A549 (cell line): ENCODE measurements at regions not wholly inside any gene's neighbourhood (a gene's known extent, or its start where the extent isn't known, plus 50 kb on each side); places are given as distances from the start of the nearest gene placed in this dataset.

ENCODE experiments used
- ATAC-seq, 2 experiments: fragments of 200-7000 bp in 1 of 2; fragments of >200 bp in 1 of 2; cut with Nextera tagmentation in 1 of 2; cut with Tn5 transposase in 1 of 2; 3 replicates each; pipeline versions ENCODE4 v1.8.0 to v1.9.1; 2018 to 2020; ENCODE audit warnings: mild to moderate bottlenecking in 1 of 2, moderate library complexity in 1 of 2
- CTCF ChIA-PET: fragments of 300-600 bp; sonication (Branson Sonifier 250); formaldehyde crosslinking; extraction: SDS; loops from one replicate; lab custom pipeline; 2021; ENCODE audit warnings: antibody characterized with exemption, inconsistent platforms; lab: Yijun Ruan, JAX
- POLR2A ChIA-PET: fragments of 350-600 bp; formaldehyde crosslinking; extraction: SDS; loops from one replicate; lab custom pipeline; 2021; ENCODE audit warnings: antibody characterized with exemption, inconsistent platforms; lab: Yijun Ruan, JAX
- DNase-seq, 2 experiments: peaks; one replicate each; pipeline versions ENCODE4 v3.0.0 to v3.0.0-alpha.2; 2011 to 2016; ENCODE audit warnings: low read depth in 1 of 2, low spot score in 1 of 2
- FAIRE-seq: peaks from 2 replicates; lab custom pipeline; 2011; peaks lifted over from hg19 to GRCh38; lab: Jason Lieb, UNC
- H3K27ac ChIP-seq, 2 experiments: fragments of >200 bp; sonication (Bioruptor Twin); formaldehyde crosslinking; 3 replicates each; pipeline ENCODE4 v1.5.1; 2016 to 2017
- H3K4me1 ChIP-seq: fragments of >200 bp; sonication (Bioruptor Twin); formaldehyde crosslinking; 3 replicates; pipeline ENCODE4 v1.6.1; 2016
- H3K4me2 ChIP-seq: fragments of >200 bp; sonication (Bioruptor Twin); formaldehyde crosslinking; 3 replicates; pipeline ENCODE4 v1.6.1; 2016
- H3K4me3 ChIP-seq: fragments of >200 bp; sonication (Bioruptor Twin); formaldehyde crosslinking; 3 replicates; pipeline ENCODE4 v1.5.1; 2016
- H3K9me3 ChIP-seq: fragments of >200 bp; sonication (Bioruptor Twin); formaldehyde crosslinking; 3 replicates; pipeline ENCODE4 v1.6.1; 2016
- CBX2 ChIP-seq: fragments of 200-600 bp; sonication (generic); IDR thresholded peaks from 2 replicates; pipeline ENCODE4 v1.6.1; 2016; ENCODE audit warnings: low read depth, mild to moderate bottlenecking, borderline replicate concordance
- CBX8 ChIP-seq: fragments of 200-600 bp; sonication (generic); IDR thresholded peaks from 2 replicates; pipeline ENCODE4 v1.6.1; 2016
- CEBPB ChIP-seq, 2 experiments: fragments of >200 bp in 1 of 2; sonication (Bioruptor Twin) in 1 of 2; formaldehyde crosslinking in 1 of 2; IDR thresholded peaks; 2 replicates each; pipeline ENCODE4 v1.6.1; 2012 to 2016
- CHD2 ChIP-seq: fragments of 150-350 bp; IDR thresholded peaks from 2 replicates; pipeline ENCODE4 v1.6.1; 2014; ENCODE audit warnings: low read length; ENCODE audit not compliant: partially characterized antibody
- CHD4 ChIP-seq: fragments of 200-600 bp; sonication (generic); IDR thresholded peaks from 2 replicates; pipeline ENCODE4 v1.6.1; 2016; ENCODE audit warnings: antibody characterized with exemption, mild to moderate bottlenecking, borderline replicate concordance
- EHF ChIP-seq: fragments of 250-450 bp; sonication (Bioruptor Pico); IDR thresholded peaks from 2 replicates; pipeline ENCODE4 v1.5.0; 2020; ENCODE audit warnings: mild to moderate bottlenecking
- EHMT2 ChIP-seq: fragments of 200-600 bp; sonication (generic); IDR thresholded peaks from 2 replicates; pipeline ENCODE4 v1.6.1; 2016; ENCODE audit warnings: antibody characterized with exemption, low read depth, mild to moderate bottlenecking, moderate library complexity
- GATA3 ChIP-seq: IDR thresholded peaks from 2 replicates; pipeline ENCODE4 v1.6.1; 2012; ENCODE audit warnings: borderline replicate concordance
- HDAC2 ChIP-seq: fragments of 200-600 bp; sonication (generic); IDR thresholded peaks from 2 replicates; pipeline ENCODE4 v1.6.1; 2016
- HEYL ChIP-seq: fragments of 250-450 bp; sonication (Bioruptor Pico); IDR thresholded peaks from 2 replicates; pipeline ENCODE4 v1.8.0; 2021; ENCODE audit warnings: mild to moderate bottlenecking, moderate library complexity
- HOXA7 ChIP-seq: fragments of 250-450 bp; sonication (Bioruptor Pico); IDR thresholded peaks from 2 replicates; pipeline ENCODE4 v1.5.0; 2020; ENCODE audit warnings: mild to moderate bottlenecking, moderate library complexity
- HOXB13 ChIP-seq: fragments of 250-450 bp; sonication (Bioruptor Pico); IDR thresholded peaks from 2 replicates; pipeline ENCODE4 v1.5.0; 2020; ENCODE audit warnings: low read depth, mild to moderate bottlenecking, moderate library complexity
- HOXB5 ChIP-seq: fragments of 250-450 bp; sonication (Bioruptor Pico); IDR thresholded peaks from 2 replicates; pipeline ENCODE4 v1.5.0; 2020; ENCODE audit warnings: mild to moderate bottlenecking, moderate library complexity
- JUN ChIP-seq, 2 experiments: fragments of >200 bp; sonication (Bioruptor Twin); formaldehyde crosslinking; IDR thresholded peaks; 2 replicates in 1 of 2; 3 replicates in 1 of 2; pipeline ENCODE4 v1.6.1; 2016 to 2017
- JUNB ChIP-seq: fragments of >200 bp; sonication (Bioruptor Twin); formaldehyde crosslinking; IDR thresholded peaks from 2 replicates; pipeline ENCODE4 v1.6.1; 2016
- KDM1A ChIP-seq: fragments of 200-600 bp; sonication (generic); IDR thresholded peaks from 2 replicates; pipeline ENCODE4 v1.6.1; 2016; ENCODE audit warnings: low read depth, mild to moderate bottlenecking
- KDM5A ChIP-seq: fragments of 200-600 bp; sonication (generic); IDR thresholded peaks from 2 replicates; pipeline ENCODE4 v1.6.1; 2016; ENCODE audit warnings: antibody characterized with exemption, mild to moderate bottlenecking
- MAFK ChIP-seq: fragments of 450-650 bp; IDR thresholded peaks from 2 replicates; pipeline ENCODE4 v1.6.1; 2014; ENCODE audit not compliant: partially characterized antibody
- MYC ChIP-seq: IDR thresholded peaks from 2 replicates; pipeline ENCODE4 v1.6.1; 2012; ENCODE audit warnings: mild to moderate bottlenecking, inconsistent platforms, low read length, improper control_type of control experiment, borderline replicate concordance
- NPAS2 ChIP-seq: fragments of 250-450 bp; sonication (Bioruptor Pico); IDR thresholded peaks from 2 replicates; pipeline ENCODE4 v1.8.0; 2022; ENCODE audit warnings: mild to moderate bottlenecking, moderate library complexity, borderline replicate concordance
- NR3C1 ChIP-seq: fragments of >200 bp; sonication (Bioruptor Twin); formaldehyde crosslinking; IDR thresholded peaks from 3 replicates; pipeline ENCODE4 v1.6.1; 2017
- PHF8 ChIP-seq: fragments of 200-600 bp; sonication (generic); IDR thresholded peaks from 2 replicates; pipeline ENCODE4 v1.6.1; 2016; ENCODE audit warnings: low read depth, mild to moderate bottlenecking, antibody characterized with exemption, moderate library complexity, borderline replicate concordance
- POLR2A ChIP-seq: IDR thresholded peaks from 2 replicates; pipeline ENCODE4 v1.6.1; 2012; ENCODE audit warnings: mild to moderate bottlenecking, low read length
- POLR2AphosphoS2 ChIP-seq: conservative IDR thresholded peaks from 2 replicates; pipeline ENCODE4 v1.6.1; 2012; ENCODE audit warnings: low read length, improper control_type of control experiment, inconsistent platforms
- RAD21 ChIP-seq, 2 experiments: fragments of >200 bp in 1 of 2; sonication (Bioruptor Twin) in 1 of 2; formaldehyde crosslinking in 1 of 2; IDR thresholded peaks in 1 of 2; conservative IDR thresholded peaks in 1 of 2; 2 replicates in 1 of 2; 3 replicates in 1 of 2; pipeline ENCODE4 v1.6.1; 2012 to 2018; ENCODE audit warnings: inconsistent platforms in 1 of 2
- RARB ChIP-seq: fragments of 250-450 bp; sonication (Bioruptor Pico); IDR thresholded peaks from 2 replicates; pipeline ENCODE4 v1.8.0; 2021; ENCODE audit warnings: mild to moderate bottlenecking, moderate library complexity
- RFX5 ChIP-seq: fragments of 450-650 bp; IDR thresholded peaks from 2 replicates; pipeline ENCODE4 v1.7.1; 2014; ENCODE audit warnings: antibody characterized with exemption, mild to moderate bottlenecking, moderate library complexity
- SMC3 ChIP-seq: fragments of >200 bp; sonication (Bioruptor Twin); formaldehyde crosslinking; IDR thresholded peaks from 3 replicates; pipeline ENCODE4 v1.6.1; 2018; ENCODE audit warnings: inconsistent platforms
- TP53 ChIP-seq: fragments of 250-450 bp; sonication (Bioruptor Pico); IDR thresholded peaks from 2 replicates; pipeline ENCODE4 v1.5.0; 2021; ENCODE audit warnings: mild to moderate bottlenecking, moderate library complexity
- ZFP36 ChIP-seq: fragments of 450-650 bp; IDR thresholded peaks from 2 replicates; pipeline ENCODE4 v1.6.1; 2014; ENCODE audit warnings: borderline replicate concordance; ENCODE audit not compliant: partially characterized antibody
- WGBS: methylation state at CpG from one replicate; pipeline ENCODE4 v1.1.6; 2017; ENCODE audit errors: missing lambda C conversion rate; 5-methylcytosine and 5-hydroxymethylcytosine counted together
- TF ChIP-seq, protein P1 (sequence below): fragments of 150-350 bp; IDR thresholded peaks from 2 replicates; pipeline ENCODE4 v1.6.1; 2014; ENCODE audit warnings: low read depth, mild to moderate bottlenecking, low read length
- TF ChIP-seq, protein P2 (sequence below): fragments of 450-650 bp; IDR thresholded peaks from 2 replicates; pipeline ENCODE4 v1.6.1; 2014; ENCODE audit warnings: antibody characterized with exemption
- TF ChIP-seq, protein P3 (sequence below): IDR thresholded peaks from 2 replicates; pipeline ENCODE4 v1.6.1; 2012

DNA sequence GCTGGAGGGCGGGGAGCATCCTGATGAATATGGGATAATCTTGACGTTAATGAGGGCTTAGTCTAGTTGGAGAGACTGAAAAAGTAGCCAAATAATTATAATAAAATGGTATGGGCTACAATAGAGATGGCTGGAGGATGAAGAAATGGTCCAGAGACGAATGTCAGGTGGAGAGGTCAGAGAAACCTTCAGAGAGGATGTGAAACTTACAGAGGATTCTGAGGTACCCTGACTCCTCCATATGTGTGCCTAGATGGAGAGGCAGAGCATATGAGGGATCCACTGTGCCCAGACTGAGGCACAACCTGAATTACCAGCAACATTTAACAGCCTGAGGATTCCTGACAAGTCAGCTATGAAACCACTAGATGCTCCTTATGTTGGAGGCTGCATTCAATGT, 417.0 kb downstream of the ATP23 start:
- FAIRE-seq (no peak), ATAC-seq (no peak)

DNA sequence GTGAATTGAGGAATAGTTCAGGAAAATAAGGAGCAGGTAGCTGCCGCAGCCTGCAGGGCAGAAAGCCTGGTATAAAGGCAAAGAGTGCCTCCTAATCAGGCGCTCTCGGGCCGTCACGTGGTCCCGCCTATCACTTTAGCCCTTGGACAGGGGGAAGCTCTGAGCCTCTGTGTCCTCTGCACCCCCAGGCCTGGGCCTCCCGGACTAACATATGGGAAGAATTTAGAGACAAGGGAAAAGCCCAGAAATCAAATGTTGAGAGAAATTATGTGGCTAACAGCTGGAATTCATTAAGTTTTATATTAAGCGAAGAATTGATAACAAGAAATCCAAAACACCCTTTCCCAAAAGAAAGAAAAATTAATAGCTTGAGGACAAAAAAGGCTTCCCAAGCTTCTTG, 417.7 kb downstream of the ATP23 start:
- ATAC-seq: no peak
- DNase-seq: no peak
- no peak overlapping the region for H3K4me2 ChIP-seq
- H3K4me1 ChIP-seq: peaks cover 4% of the 10 kb centered on the region
- H3K9me3 ChIP-seq: no peaks in the 10 kb centered on the region
- H3K27ac ChIP-seq: no peak overlapping the region
- H3K4me3 ChIP-seq: no peak overlapping the region
- no peak for TF ChIP-seq TP53
- no peak for TF ChIP-seq CHD4
- TF ChIP-seq POLR2AphosphoS2: no peak
- TF ChIP-seq, protein P1, sequence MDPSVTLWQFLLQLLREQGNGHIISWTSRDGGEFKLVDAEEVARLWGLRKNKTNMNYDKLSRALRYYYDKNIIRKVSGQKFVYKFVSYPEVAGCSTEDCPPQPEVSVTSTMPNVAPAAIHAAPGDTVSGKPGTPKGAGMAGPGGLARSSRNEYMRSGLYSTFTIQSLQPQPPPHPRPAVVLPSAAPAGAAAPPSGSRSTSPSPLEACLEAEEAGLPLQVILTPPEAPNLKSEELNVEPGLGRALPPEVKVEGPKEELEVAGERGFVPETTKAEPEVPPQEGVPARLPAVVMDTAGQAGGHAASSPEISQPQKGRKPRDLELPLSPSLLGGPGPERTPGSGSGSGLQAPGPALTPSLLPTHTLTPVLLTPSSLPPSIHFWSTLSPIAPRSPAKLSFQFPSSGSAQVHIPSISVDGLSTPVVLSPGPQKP: no peak
- TF ChIP-seq PHF8: no peak
- TF ChIP-seq CHD2: no peak
- TF ChIP-seq, protein P2, sequence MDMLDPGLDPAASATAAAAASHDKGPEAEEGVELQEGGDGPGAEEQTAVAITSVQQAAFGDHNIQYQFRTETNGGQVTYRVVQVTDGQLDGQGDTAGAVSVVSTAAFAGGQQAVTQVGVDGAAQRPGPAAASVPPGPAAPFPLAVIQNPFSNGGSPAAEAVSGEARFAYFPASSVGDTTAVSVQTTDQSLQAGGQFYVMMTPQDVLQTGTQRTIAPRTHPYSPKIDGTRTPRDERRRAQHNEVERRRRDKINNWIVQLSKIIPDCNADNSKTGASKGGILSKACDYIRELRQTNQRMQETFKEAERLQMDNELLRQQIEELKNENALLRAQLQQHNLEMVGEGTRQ: no peak
- TF ChIP-seq HEYL: no peak
- TF ChIP-seq RFX5: no peak
- no peak for TF ChIP-seq RAD21 (conservative IDR thresholded peaks at IDR 0.05 in 1 of 2, IDR thresholded peaks at IDR 0.05 in 1 of 2)
- no peak for TF ChIP-seq EHF (CRISPR knock-in tag)
- TF ChIP-seq NPAS2: no peak
- TF ChIP-seq NR3C1: no peak
- no peak for TF ChIP-seq SMC3
- no peak for TF ChIP-seq JUNB
- no peak for TF ChIP-seq EHMT2
- TF ChIP-seq RARB (CRISPR knock-in tag): no peak
- TF ChIP-seq GATA3: no peak
- no peak for TF ChIP-seq CBX2
- no peak for FAIRE-seq
- POLR2A ChIA-PET: no interaction called here
- 91% methylated on average over 8 of the region's 8 CpGs for WGBS
- CTCF ChIA-PET: no interaction called here

More for the DNA sequence above, 417.0 kb downstream of the ATP23 start:
- Histone ChIP-seq H3K9me3 (no peaks in the 10 kb centered on the region), H3K4me3 (no peak overlapping the region), H3K4me2 (no peak overlapping the region), H3K4me1 (no peaks in the 10 kb centered on the region), H3K27ac (no peak overlapping the region)
- POLR2A ChIA-PET: no interaction called here
- WGBS: 47% methylated on average over 3 of the region's 3 CpGs
- CTCF ChIA-PET: interaction anchor here (1.0 to 1.5 kb wide), 2 partner anchors 17 to 182 kb away, joined by 4 read pairs; no protein-coding TSS in a partner anchor
- DNase-seq: no peak
- TF ChIP-seq CHD4 (no peak), GATA3 (no peak), CBX8 (no peak), CEBPB (IDR thresholded peaks at IDR 0.05) (no peak), RAD21 (conservative IDR thresholded peaks at IDR 0.05 in 1 of 2, IDR thresholded peaks at IDR 0.05 in 1 of 2) (no peak), KDM5A (no peak), HDAC2 (no peak), HOXB13 (CRISPR knock-in tag) (no peak), HOXA7 (CRISPR knock-in tag) (no peak), MAFK (no peak), JUN (IDR thresholded peaks at IDR 0.05) (no peak), HOXB5 (CRISPR knock-in tag) (no peak), POLR2AphosphoS2 (no peak), TP53 (no peak), KDM1A (no peak), ZFP36 (no peak), MYC (no peak), POLR2A (no peak)
- TF ChIP-seq, protein P3, sequence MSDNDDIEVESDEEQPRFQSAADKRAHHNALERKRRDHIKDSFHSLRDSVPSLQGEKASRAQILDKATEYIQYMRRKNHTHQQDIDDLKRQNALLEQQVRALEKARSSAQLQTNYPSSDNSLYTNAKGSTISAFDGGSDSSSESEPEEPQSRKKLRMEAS: no peak
- TF ChIP-seq, protein P2: no peak
- TF ChIP-seq, all 56 proteins: peak for 0
